ENCODE measurements at regions not wholly inside any gene's neighbourhood (a gene's known extent, or its start where the extent isn't known, plus 50 kb on each side); places are given as distances from the start of the nearest gene placed in this dataset.

- DNase-seq, result no peak
Measured at GRCh38 chr1:234745844-234746797, 136.1 kb upstream of the IRF2BP2 start.

GRCh38 chr1:234745276-234745675 is 135.3 kb upstream of the IRF2BP2 start:
- DNase-seq, result no peak

GRCh38 chr1:234743791-234744611 is 134.0 kb upstream of the IRF2BP2 start:
- DNase-seq, result no peak

DNA sequence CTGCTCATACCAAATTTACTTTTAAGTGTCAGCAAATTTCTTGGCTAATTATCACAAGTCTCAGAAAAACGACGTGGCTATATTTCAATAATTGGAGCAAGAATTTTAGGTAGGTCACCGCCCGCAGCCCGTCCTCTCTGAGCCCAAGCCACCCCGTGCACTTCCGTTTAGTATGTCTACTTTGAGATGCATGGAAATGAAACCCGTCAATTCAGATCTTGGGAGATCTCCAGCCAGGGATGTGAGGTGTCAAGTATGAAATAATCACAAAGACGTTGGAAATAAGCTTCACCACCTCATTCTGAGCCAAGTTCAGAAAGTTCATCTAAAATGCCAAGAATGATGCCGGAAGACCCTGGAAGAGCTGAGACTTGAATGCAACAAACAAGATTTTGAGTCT is 132.6 kb upstream of the IRF2BP2 start:
- DNase-seq, result no peak

DNA sequence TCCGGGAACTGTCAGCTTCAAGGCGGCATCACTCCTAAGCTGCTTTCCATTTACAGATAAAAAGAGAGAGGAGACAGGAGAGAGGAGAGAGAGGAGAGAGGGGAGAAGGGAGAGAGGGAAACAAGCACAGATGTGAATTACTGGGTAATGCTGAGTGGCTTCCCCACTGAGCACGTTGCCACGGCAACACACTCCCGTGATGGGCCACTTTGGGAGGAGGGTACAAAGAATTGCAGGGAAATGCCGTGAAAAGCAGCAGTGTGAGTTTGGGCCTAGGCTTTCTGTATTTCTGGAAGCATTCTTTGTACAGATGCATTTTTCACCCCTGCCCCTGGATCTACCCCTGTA is 128.0 kb upstream of the IRF2BP2 start:
- DNase-seq, result no peak

- no peak for DNase-seq
Measured at GRCh38 chr1:234735916-234736315, 125.9 kb upstream of the IRF2BP2 start.

- no peak for DNase-seq
Measured at GRCh38 chr1:234735476-234735875, 125.5 kb upstream of the IRF2BP2 start.

DNA sequence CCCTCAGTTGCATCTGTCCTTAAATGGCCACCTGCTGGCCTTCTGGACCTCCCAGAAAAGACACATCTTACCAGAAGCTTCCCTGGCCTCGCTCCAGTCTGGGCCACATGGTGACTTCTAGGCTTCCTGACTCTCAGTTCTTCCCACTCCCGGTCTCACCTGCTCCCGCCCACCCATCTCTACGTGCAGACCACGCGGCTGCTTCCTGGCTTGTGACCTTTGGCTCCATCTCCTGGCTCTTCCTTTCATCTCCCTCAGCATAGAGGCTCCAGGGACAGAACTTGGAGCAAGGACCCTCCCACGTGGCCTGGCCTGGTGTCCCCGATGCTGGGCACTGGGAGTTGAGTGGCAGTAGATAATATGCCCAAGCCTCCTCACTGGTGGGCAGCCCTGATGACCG is 124.9 kb upstream of the IRF2BP2 start:
- no peak for DNase-seq

- no peak for DNase-seq
Measured at GRCh38 chr1:234734412-234734835, 124.4 kb upstream of the IRF2BP2 start.

- DNase-seq, result no peak
Measured at GRCh38 chr1:234733427-234733826, 123.4 kb upstream of the IRF2BP2 start.

DNA sequence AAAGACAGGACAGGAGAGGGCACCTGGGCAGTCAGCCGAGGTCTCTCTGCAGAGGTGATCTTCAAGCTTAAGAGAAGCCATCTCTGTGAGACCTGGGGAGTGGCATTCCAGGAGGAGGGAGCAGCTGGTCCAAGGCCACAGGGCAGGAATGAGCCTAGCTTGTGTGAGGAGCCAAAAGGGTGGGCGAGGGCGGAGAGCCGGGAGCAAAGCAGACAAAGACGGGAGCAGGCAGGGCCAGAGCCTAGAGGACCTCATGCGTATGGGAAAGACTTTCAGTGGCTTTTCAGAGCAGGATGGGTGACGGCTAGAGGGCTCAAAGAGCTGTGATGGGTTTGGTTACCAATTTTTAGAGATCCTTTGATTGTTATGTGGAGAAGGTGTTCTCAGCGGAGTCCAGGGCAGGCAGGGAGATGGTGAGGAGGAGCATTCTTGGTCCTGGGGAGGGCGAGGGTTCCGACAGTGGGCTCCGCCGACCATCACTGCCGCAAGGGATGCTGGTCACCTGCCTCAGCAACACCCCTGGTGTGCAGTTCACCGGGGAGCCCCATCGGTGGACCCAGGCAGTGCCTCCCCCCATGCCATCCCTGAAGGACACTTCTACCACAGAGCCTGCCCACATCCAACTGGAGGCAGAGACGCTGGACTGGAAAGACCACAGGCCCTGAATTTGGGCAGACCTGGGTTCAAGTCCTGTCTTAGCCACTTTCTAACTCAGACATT is 122.9 kb upstream of the IRF2BP2 start:
- no peak for DNase-seq

- no peak for DNase-seq
Measured at GRCh38 chr1:234732260-234732659, 122.3 kb upstream of the IRF2BP2 start.

GRCh38 chr1:234731569-234732085 is 121.6 kb upstream of the IRF2BP2 start:
- DNase-seq, result no peak

GRCh38 chr1:234730770-234731568 is 121.0 kb upstream of the IRF2BP2 start:
- DNase-seq, result no peak

GRCh38 chr1:234730475-234730769 is 120.4 kb upstream of the IRF2BP2 start:
- DNase-seq, result no peak

- DNase-seq, result no peak
Measured at GRCh38 chr1:234729561-234730474, 119.8 kb upstream of the IRF2BP2 start.

- DNase-seq, result no peak
Measured at GRCh38 chr1:234728740-234729139, 118.8 kb upstream of the IRF2BP2 start.

DNA sequence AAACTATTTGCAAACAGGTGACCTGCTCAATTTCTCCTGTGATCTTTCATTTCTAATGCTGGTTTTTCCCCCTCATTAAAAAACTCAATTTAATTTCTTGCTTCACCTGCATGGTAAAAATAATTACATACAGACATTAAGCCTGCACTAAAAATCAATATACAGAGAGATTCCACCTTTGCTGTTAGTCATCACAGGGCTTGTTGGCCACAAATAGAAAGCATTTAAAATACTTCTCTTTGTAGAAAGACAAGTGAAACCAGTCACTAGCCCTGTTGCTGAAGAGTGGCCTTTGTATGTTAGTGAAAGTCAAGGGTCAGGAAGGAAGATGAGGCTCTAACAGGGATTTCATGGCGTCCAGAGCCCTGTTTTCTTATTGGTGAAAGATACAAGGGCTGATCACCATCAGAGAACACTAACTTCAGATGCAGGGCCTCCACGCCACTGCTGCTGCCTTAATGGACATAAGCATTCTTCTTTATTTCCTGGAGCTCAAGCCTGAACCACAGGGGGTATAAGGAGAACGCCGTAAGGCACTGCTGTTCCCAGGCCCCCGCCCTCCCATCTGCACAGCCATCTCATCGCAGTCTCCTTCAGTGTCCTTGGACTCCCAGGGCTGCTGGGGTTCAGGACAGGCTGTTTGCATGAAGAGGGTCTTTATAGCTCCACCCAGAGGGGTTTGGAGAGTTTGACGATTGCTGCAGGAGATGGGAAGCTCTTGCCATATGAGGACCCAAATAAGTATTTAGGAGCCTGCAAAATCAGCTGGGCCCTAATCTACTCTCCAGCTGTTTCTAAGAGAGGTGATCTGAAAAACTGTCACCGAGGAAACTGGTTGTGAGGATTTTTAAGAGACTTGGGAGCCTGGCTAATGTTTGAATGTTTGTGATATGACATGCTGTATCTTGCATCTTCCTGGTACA is 117.3 kb upstream of the IRF2BP2 start:
- DNase-seq, result no peak

DNA sequence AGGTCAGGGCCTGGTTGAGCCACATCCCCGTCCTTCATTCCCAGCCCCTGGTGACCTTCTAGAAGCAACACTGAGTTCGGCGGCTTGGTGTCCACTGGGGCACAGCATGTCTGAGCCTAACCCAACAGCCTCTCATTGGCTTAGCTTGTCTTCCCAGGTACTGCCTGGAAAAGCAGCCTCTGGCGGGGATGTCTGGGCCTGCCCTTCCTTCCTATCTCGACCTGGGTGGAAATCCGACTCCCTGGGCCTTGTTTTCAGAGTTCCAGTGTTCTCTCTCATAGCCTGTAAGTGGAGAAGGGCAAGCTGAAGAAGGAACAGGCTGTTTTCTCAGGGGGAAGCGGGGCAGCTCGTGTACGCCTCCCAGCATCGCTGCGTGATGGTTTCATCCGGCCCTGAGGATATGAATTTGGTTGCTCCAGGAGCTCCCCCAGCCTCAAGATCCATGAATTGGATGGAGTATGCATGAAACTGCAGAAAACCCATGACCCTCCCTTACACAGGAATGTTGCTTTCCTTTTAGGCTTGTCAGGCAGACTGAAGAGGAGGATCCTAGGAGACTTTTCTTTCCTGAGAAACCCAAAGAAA is 116.5 kb upstream of the IRF2BP2 start:
- no peak for DNase-seq

Measured in NK-92 treated with Interleukin-12 subunit alpha and Interleukin-12 subunit beta, amount 100 ng/mL, for 24 hours (cell line).